ENCODE measurements at regions not wholly inside any gene's neighbourhood (a gene's known extent, or its start where the extent isn't known, plus 50 kb on each side); places are given as distances from the start of the nearest gene placed in this dataset.
"Not testable (repeated sequence)": the region's sequence is repeated elsewhere in the genome, so short reads cannot be mapped to it uniquely, and the experiment has no call there.

GRCh38 chr16:5257462-5257861 is 159.9 kb upstream of the EEF2KMT start:
- no peaks in the 10 kb centered on the region for H3K9me3 Mint-ChIP-seq (ENCODE audit: unreplicated experiment)
- H3K4me3 Mint-ChIP-seq (ENCODE audit: unreplicated experiment): no peak overlapping the region
- H3K36me3 Mint-ChIP-seq (ENCODE audit: unreplicated experiment): no peaks in the 10 kb centered on the region
- no peak overlapping the region for H3K27ac Mint-ChIP-seq (ENCODE audit: unreplicated experiment)
- DNase-seq: no peak
- peaks cover 1% of the 10 kb centered on the region for H3K4me1 Mint-ChIP-seq (ENCODE audit: low read depth, unreplicated experiment)
- TF ChIP-seq CTCF (IDR thresholded peaks at IDR 0.05; ENCODE audit: partially characterized antibody, unreplicated experiment): no peak
- H3K27me3 Mint-ChIP-seq (ENCODE audit: unreplicated experiment): no peaks in the 10 kb centered on the region

GRCh38 chr16:5252791-5253190 is 155.2 kb upstream of the EEF2KMT start:
- Mint-ChIP-seq H3K27me3 (ENCODE audit: unreplicated experiment) (peaks cover 4% of the 10 kb centered on the region), H3K4me1 (ENCODE audit: low read depth, unreplicated experiment) (peaks cover 2% of the 10 kb centered on the region), H3K27ac (ENCODE audit: unreplicated experiment) (no peak overlapping the region), H3K36me3 (ENCODE audit: unreplicated experiment) (no peaks in the 10 kb centered on the region), H3K4me3 (ENCODE audit: unreplicated experiment) (no peak overlapping the region), H3K9me3 (ENCODE audit: unreplicated experiment) (peaks cover 1% of the 10 kb centered on the region)
- no peak for TF ChIP-seq CTCF (IDR thresholded peaks at IDR 0.05; ENCODE audit: partially characterized antibody, unreplicated experiment)
- no peak for DNase-seq

DNA sequence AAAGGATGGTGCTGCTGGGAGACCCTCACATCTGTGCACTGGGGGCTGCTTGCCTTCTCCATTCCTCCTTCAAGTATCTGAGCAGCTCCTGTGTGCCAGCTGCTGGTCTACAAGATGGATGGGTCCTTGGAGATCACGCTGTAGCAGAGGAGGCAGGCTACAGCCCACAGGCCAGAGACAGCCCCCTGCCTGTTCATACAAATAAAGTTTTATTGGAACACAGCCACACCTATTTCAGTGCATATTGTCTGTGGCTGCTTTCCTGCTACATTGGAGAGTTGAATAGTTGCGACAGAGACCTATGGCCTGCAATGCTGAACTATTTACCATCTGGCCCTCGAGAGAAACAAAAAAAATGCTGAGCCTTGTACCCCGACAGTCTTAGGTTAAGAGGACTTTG is 149.8 kb upstream of the EEF2KMT start:
- not testable (repeated sequence) for H3K4me3 Mint-ChIP-seq (ENCODE audit: unreplicated experiment); H3K9me3 Mint-ChIP-seq (ENCODE audit: unreplicated experiment); H3K27ac Mint-ChIP-seq (ENCODE audit: unreplicated experiment); DNase-seq; H3K27me3 Mint-ChIP-seq (ENCODE audit: unreplicated experiment); H3K4me1 Mint-ChIP-seq (ENCODE audit: low read depth, unreplicated experiment); H3K36me3 Mint-ChIP-seq (ENCODE audit: unreplicated experiment)

GRCh38 chr16:5240278-5240626 is 142.7 kb upstream of the EEF2KMT start:
- not testable (repeated sequence) for H3K36me3 Mint-ChIP-seq (ENCODE audit: unreplicated experiment); H3K27ac Mint-ChIP-seq (ENCODE audit: unreplicated experiment); H3K27me3 Mint-ChIP-seq (ENCODE audit: unreplicated experiment); DNase-seq; H3K4me1 Mint-ChIP-seq (ENCODE audit: low read depth, unreplicated experiment); H3K9me3 Mint-ChIP-seq (ENCODE audit: unreplicated experiment)
- peak overlapping the region; percentile 20 for H3K4me3 Mint-ChIP-seq (ENCODE audit: unreplicated experiment)

DNA sequence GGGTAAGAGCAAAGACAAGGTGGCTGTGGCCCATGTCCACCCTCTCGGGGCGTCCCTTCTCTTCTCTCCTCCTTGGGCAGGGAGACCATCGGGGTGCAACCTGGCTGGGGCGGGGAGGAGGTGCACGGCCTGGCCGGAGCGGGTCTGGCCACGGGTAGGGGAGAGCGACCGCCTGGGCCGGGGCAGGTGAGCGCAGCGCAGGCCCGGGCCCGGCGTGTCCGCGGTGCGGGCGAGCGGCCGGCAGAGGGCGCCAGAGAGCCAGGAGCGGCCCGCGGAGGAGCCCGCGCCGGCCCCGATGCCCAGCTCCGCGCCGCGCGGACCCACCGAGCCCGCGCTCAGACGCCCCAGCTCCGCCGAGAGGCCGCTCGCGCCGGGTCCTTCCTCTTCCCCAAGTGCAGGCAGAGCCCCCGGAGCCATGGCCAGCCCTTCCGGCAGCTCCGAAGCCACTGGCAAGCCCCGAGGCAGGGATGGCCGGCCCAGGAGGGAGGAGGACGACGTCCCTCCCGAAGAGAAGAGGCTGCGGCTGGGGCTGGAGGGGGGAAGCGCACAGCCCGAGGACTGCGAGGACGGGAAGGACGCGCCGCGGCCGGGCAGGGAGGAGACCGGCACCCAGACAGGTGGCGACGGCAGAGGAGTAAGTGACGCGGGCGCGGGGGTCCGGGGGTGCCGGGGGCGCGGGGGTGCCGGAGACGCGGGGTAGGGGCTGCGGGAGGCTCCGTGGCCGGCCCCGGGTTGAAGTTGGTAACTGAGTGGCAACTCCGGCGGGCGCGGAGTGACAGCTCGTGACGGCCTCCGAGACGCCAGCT is 142.1 kb upstream of the EEF2KMT start:
- peak; percentile 80 for DNase-seq
- H3K27ac Mint-ChIP-seq (ENCODE audit: unreplicated experiment); H3K4me1 Mint-ChIP-seq (ENCODE audit: low read depth, unreplicated experiment); H3K27me3 Mint-ChIP-seq (ENCODE audit: unreplicated experiment); H3K9me3 Mint-ChIP-seq (ENCODE audit: unreplicated experiment); H3K36me3 Mint-ChIP-seq (ENCODE audit: unreplicated experiment): not testable (repeated sequence)
- peak; percentile 59 for TF ChIP-seq CTCF (IDR thresholded peaks at IDR 0.05; ENCODE audit: partially characterized antibody, unreplicated experiment)
- H3K4me3 Mint-ChIP-seq (ENCODE audit: unreplicated experiment): peak overlapping the region; percentile 74

DNA sequence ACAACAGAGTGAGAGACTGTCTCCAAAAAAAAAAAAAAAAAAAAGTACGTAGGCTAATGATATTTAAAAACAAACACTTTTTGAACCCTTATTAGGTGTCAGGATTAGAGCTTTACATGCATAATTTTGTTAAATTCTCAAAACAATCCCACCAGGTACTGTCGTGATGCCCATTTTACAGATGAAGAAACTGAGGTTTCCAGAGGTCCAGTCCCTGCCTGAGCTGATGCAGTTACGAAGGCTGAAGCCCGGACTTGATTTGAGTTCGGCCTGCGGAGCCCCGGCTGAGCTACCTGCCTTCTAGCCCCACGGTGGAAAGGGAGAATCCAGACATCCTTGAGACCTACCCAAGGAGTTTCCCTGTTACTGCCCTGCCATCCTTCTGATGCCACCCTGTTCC is 137.5 kb upstream of the EEF2KMT start:
- Mint-ChIP-seq H3K4me3 (ENCODE audit: unreplicated experiment) (no peak overlapping the region), H3K27me3 (ENCODE audit: unreplicated experiment) (peaks cover 6% of the 10 kb centered on the region), H3K4me1 (ENCODE audit: low read depth, unreplicated experiment) (no peaks in the 10 kb centered on the region), H3K36me3 (ENCODE audit: unreplicated experiment) (no peaks in the 10 kb centered on the region), H3K27ac (ENCODE audit: unreplicated experiment) (no peak overlapping the region), H3K9me3 (ENCODE audit: unreplicated experiment) (peaks cover 2% of the 10 kb centered on the region)
- TF ChIP-seq CTCF (IDR thresholded peaks at IDR 0.05; ENCODE audit: partially characterized antibody, unreplicated experiment): no peak
- DNase-seq: no peak

All from glutamatergic neuron (in vitro differentiated cells).